GM18499 (cell line): ENCODE measurements at regions not wholly inside any gene's neighbourhood (a gene's known extent, or its start where the extent isn't known, plus 50 kb on each side); places are given as distances from the start of the nearest gene placed in this dataset.
"Not testable (repeated sequence)": the region's sequence is repeated elsewhere in the genome, so short reads cannot be mapped to it uniquely, and the experiment has no call there.

Source experiments
- ATAC-seq: cut with Tn5 transposase; IDR thresholded peaks from one replicate; pipeline ENCODE4 v1.9.1; 2021; ENCODE audit warnings: moderate number of reproducible peaks; ENCODE audit not compliant: insufficient read depth, unreplicated experiment

- ATAC-seq, result no peak
These were observed 65.2 kb downstream of the DMRT2 start for GRCh38 chr9:1115370-1115769.

- no peak for ATAC-seq
These were observed 67.3 kb downstream of the DMRT2 start for GRCh38 chr9:1117439-1117838.

DNA sequence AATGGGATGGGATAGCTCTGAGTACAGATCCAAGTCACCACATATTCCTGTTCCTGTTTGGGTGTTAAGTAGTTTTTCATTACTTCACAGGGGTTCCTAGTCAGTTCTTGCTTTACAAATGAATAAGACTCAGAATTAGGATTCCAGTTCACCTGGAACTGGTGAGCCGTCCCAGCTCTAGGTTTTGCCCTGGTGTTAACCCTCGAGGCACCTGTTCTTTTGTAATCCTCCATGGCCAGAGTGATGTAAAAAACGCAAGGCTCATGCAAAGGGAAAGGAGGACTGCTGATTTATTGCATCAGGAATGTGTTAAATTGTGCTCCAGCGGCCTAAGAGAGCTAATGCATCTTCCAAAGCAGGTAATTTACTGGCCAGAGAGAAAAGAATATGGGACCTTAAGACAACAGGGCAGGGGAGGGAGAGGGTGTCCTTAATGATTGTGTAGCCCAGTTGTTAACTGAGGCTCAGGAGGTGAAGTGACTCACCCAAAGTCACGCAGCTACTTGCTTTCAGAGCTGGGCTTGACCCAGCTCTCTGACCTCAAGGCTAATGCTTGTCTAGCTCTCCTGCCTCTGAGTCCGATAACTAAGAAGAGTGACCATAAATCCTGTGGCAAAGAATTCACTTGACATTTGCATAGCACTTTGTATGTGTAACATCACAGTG lies 70.5 kb downstream of the DMRT2 start:
- ATAC-seq, result no peak

- ATAC-seq, result no peak
These were observed 75.6 kb downstream of the DMRT2 start for GRCh38 chr9:1125741-1126140.

DNA sequence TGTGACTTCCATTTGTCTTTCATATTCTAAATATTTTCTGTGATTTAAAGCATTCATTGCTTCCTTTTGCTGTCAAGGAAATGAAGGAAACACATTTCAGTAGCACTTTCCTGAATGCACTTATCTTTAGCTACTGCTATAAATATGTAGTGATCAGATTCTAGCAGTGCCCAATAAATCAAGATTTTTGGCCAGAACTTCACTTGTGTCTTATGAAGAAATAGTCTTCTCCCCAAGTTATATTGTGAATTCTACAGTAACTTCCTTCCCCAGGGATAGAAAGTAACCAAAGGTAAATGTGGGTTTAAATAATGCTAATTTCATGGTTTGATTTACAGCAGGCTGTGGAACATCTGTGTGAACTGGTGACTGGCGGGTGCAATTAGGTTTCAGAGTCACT lies 77.9 kb downstream of the DMRT2 start:
- no peak for ATAC-seq

DNA sequence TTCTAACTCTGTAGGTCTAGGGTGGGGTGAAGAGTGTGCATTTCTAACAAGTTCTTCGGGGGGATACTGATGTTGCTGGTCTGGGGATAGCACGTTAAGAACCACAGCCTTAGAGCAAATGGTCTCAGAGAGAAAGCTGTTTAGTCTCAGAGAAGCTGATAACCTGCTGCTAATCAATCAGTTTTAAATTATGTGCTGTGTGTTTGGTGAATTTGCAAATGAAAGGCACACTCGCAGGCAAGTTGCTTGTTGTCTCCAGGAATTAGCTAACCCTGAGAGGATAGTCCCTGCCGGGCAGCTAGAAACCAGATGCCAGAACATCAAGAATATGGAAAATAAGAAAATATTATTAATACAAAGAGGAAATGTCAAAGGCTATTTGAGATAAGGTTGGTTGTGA lies 79.2 kb downstream of the DMRT2 start:
- no peak for ATAC-seq

- no peak for ATAC-seq
These were observed 89.9 kb downstream of the DMRT2 start for GRCh38 chr9:1140057-1140456.

- no peak for ATAC-seq
These were observed 101.5 kb downstream of the DMRT2 start for GRCh38 chr9:1151691-1152090.

- ATAC-seq, result no peak
These were observed 102.0 kb downstream of the DMRT2 start for GRCh38 chr9:1152171-1152570.

GRCh38 chr9:1154739-1155138 lies 104.6 kb downstream of the DMRT2 start:
- no peak for ATAC-seq

GRCh38 chr9:1155602-1156001 lies 105.4 kb downstream of the DMRT2 start:
- no peak for ATAC-seq

DNA sequence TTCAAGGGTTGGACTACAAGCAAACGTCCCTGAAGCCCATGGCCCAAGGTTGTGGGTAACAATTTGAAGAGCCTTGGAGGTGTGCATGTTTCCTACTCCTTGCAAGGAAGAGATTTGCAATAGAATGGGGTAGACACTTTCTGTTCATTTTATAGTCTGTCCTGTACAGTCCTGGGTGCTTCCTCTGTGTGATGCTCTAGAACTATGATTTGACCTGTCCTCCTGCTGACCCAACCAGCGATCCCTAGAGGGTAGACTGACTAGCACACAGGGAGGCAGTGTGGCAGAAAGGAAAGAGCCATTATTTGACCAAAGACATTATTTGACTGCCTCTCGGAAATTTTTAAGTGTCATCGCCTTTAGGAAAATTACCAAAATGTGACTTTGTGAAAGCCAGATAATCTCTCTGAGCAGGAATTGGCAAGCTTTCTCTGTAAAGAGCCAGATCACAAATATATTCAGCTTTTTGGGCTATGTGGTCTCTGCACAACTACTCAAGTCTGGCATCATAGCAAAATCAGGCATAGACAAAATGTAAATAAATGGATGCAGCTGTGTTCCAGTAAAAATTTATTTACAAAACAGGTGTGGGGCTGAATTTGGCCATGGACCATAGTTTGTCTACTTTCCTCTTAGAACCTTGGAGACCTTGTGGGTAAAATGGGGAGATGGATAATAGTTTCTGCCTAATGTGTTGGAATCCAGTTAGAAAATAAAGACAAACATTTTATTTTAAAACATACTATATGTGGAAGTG lies 106.8 kb downstream of the DMRT2 start:
- no peak for ATAC-seq

DNA sequence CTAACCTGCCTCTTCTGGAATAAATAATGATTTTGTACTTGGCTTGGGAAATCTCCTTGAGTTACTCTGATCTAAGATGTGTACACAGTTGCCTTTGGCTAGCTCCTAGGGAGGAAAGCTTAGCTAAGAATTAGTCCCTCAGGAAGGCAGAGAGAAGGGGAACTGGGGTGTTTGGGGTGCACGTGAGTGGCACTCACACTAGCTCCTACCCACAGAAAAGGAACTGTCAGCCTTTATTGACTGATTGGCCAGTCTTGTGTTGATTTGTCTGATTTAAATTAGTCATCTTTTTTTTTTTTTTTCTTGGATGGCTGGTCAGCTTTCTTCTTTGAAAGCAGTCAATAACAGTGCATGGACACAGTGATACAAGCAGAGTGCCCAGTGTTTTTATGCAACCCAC lies 107.7 kb downstream of the DMRT2 start:
- no peak for ATAC-seq

DNA sequence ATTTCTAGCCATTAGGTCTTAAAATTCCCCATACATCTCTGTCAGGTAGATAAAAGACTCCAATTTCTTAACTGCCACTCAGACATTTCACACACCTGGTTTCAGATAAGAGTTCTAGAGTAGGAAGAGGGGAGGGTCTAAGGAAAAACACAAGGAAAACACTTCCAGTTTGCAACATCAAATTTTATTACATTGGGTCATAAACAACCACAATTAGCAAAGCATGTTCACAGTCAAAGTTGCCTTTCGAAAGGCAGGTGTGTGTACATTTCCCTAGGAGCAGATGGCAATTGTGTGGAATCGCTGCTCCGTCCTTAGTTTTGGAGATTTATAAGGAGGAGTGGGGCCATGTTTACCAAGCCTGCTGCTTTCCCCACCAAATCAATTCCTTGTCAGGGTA lies 120.8 kb downstream of the DMRT2 start:
- no peak for ATAC-seq

DNA sequence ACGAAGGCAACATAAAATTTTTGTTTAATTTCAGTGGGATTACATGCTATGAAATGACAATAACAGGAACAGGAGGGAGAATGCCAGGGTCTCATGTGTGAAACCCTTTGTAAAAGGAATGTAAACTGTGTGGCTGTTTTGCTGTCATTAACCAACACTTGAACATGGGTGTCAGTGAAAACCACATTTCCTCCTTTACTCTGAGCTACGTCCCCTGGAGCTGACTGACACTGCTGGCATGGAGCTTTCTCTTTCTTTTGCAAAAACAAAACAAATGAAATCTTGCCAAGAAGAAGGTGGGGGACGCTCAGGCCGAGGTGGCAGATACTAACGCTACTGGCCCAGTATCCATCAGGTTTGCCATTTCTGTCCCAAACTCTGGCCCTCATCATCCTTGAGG lies 121.4 kb downstream of the DMRT2 start:
- ATAC-seq, result no peak

- ATAC-seq, result no peak
These were observed 123.1 kb downstream of the DMRT2 start for GRCh38 chr9:1173211-1173610.

GRCh38 chr9:1173993-1174392 lies 123.8 kb downstream of the DMRT2 start:
- no peak for ATAC-seq

GRCh38 chr9:1179366-1179765 lies 129.2 kb downstream of the DMRT2 start:
- ATAC-seq, result no peak

DNA sequence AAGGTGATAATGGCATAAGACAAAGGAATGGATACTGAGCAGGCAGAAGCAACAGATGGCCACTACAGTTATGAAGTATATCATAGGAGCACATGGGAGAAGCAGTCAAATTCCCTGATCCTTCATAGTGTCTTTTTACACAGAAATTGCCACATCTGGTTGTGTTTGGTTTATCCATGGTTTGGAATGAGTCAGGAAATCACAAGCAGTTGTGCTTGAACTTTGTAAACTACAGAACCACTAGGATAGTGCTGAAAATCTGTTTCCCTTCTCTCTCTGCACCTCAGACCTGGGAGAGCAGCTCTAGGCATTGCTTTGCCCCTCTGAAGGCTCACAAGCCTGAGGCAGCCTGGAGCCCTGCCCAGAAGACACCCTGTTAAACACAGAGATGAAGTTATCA lies 134.0 kb downstream of the DMRT2 start:
- no peak for ATAC-seq

GRCh38 chr9:1187137-1187536 lies 137.0 kb downstream of the DMRT2 start:
- ATAC-seq, result not testable (repeated sequence)

- not testable (repeated sequence) for ATAC-seq
These were observed 145.5 kb downstream of the DMRT2 start for GRCh38 chr9:1195636-1196035.

DNA sequence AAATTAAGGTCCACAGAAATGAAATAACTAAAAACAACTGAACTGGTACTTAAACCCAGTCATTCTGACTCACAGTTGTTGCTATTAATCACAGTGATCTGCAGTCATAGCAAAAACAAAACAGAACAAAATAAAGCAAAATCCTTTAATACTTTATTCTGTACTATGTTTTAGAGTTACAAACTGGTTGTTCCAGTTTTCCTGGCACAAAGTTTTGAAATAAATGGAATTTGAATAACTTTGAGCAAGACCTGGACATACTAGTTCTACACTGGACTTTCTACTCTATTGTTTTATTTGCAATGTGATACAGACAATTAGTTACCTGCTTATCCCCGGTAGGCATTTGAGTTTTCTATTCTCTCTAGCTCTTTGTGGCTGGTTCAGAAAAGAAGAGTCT lies 147.9 kb downstream of the DMRT2 start:
- no peak for ATAC-seq
